NOMO-1 treated with dmso at 0.1 percent for 144 hours (cell line): ENCODE measurements at regions not wholly inside any gene's neighbourhood (a gene's known extent, or its start where the extent isn't known, plus 50 kb on each side); places are given as distances from the start of the nearest gene placed in this dataset.

Experiments used
- DNase-seq: peaks from one replicate; lab custom pipeline; 2025; ENCODE audit not compliant: unreplicated experiment; lab: John Stamatoyannopoulos, UW

DNA sequence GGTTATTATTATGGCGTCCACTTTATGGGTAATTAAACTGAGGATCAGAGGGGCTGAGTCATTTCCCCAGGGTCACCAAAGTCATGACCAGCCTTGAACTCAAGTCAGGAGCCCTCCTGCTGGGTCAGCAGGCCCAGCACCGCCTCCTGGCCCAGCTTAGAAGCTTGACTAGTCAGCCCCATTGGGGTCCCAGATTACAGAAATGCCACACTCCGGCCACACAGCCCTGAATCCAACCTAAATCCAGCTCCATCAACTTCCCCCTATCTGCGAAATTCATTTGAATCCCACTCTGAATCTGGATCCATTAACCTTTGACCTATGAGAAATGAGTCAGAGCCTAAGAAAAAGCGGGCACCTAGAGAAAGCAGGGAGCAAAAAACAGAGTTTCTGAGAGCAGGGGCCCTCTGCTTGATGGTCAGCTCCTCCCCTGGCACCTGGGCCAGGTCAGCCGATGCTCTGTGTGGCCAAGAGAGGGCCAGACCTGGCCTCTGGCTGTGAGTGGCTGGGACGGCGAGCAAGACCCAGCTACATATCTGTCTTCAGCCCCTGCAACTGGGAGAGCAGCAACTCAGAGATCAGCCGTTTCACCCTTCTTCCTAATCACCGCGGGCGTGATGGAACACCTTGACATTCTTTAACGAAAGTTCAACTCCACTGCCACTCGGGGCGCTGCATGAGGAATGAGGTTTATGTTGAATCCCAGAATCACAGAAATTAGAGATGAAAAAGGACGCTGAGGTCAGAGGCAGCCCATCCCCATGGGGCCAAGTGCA is 196.1 kb downstream of the TRIM29 start:
- no peak for DNase-seq

DNA sequence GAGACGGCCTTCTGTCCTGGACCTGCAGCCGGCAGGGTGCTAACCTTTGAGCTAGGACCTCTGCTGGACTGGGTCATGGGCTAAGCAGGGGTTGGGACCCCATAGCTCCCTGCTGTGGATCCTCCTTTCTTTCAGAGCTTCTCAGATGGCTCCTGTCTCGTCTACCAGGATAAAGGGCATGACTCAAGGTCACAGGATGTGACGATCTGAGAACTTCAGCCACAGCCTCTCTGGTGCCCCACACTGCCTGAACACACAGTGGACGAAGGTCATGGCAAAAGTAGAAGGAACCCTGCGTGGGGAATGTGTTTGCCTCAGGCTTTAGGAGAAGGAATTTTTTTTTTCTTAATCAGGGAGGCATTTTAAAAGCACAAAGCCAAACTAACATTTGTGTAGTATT is 196.7 kb downstream of the TRIM29 start:
- no peak for DNase-seq

DNA sequence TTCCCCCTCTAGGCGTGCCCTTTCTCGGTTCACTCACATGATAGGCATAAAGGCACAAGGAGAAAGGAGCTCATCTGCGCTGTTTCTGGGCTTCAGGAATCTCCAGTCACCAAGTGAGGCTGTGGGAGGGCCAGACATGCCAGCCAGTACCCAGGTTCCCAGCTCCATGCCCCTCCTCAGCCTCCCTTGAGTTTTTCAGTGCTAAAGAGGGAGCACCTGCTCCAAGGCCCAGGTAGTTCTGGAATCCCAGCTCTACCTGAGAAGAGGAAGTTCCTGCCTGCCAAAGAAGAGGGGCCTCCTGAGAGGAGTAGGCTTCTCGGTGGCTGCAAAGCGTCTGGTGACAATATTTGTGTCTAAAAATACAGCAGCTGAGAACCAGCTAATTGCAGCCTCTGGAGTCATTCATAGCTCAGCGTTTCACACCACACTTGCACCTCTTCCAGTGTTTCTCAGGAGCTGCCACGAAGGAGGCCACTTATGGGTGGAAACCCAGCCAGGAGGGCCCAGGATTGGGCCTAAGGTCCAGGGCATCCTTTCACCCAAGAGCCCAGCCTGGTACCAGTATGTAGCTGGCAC is 197.4 kb downstream of the TRIM29 start:
- no peak for DNase-seq

DNA sequence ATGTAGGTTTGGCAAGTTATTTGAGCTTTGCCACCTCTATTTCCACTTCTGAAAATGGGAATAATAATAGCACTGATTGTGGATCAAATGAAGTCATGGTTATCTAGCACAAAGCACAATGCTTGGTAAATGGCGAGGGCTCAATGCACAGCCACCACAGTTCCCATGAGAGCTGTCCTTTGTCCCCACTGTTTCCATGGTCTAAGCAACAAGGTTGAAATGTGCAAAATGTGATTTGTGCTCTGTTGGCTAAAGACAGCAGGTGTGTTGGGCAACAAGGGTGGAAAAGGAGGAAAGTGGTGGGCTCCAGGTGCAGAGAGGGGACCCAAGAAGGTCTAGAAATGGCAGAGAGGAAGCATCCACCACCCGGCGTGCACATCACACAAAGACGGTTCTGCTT is 200.5 kb downstream of the TRIM29 start:
- DNase-seq = no peak

DNA sequence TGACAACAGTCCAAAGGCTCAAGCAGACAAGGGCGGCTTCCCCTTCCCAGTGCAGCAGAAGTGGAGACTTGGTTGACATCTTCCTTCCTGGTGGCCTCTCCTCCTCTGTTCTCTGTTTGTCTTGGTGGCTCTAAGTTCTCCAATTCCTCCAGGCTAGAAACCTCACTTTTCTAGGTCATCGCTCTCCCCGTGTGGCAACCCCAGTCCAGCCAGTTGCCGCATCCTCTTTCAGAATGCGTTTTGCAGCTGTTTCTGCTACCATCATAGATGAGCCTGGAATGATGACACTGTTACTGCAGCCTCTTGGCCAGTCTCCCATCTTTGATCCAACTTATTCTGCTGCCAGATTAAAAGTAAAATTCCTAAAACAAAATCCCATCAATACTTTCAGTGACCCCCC is 201.5 kb downstream of the TRIM29 start:
- DNase-seq = peak; percentile 18

DNA sequence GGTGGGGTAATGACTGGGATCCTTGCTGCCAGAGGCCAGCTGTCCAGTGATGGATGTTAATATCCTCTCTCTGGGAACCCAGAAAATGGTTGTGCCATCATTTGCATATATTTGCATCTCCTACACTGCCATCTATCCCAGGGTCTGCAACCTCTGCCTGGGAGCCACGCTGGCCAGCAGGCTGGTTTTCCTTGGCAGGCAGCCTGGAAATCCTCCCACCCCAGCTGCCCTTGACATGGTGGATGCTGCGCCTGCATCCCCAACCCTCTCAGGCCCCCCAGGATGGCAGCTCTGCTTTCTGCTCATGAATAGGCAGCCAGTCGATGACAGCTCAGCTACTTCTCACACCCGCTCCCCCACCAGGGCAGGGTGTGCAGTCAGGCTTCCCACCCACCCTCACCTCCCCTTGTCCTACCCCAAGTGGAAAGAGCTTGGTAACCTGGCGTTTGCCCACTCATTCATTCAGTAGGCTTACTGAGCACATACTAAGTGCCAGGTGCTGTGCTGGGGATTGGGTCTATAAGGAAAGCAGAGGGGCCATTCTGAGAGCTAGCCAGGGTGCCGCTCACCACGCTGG is 202.5 kb downstream of the TRIM29 start:
- DNase-seq = no peak

DNA sequence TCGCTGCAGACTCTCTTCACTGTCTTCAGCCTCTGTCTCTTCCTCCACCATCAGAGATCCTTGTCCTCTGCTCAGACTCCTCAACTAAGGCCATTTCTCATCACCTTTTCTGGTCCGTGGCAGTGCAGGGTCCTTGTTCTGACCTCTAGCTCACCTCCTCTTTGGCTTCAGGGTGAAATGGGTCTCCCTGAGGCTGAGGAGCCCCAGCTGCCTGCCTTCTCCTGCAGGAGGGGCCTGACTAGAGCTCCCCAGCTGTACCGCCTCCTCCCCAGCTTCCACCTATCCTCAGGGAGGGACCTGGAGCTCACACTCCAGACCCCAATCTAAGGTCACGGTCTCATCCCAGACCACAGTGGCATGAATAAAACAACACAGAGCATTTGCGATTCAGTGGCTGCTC is 203.0 kb downstream of the TRIM29 start:
- no peak for DNase-seq

DNA sequence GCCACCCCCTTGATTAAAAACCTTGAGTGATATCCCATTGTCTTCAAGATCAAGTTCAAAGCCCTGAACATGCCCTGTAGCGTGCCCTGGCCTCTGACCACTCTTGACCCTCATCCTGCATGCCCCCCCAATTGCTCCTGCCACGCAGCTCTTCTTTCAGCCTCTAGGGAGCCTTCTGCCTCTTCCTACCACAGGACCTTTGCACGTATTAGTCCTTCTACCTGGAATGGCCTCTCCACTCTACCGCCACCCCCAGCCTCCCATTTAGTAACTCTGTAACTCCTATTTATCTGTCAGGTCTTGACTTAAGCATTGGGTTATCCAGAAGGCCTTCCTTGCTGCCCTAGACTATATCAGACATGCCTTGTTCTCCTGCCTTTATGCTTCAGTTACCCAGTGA is 203.6 kb downstream of the TRIM29 start:
- no peak for DNase-seq

DNA sequence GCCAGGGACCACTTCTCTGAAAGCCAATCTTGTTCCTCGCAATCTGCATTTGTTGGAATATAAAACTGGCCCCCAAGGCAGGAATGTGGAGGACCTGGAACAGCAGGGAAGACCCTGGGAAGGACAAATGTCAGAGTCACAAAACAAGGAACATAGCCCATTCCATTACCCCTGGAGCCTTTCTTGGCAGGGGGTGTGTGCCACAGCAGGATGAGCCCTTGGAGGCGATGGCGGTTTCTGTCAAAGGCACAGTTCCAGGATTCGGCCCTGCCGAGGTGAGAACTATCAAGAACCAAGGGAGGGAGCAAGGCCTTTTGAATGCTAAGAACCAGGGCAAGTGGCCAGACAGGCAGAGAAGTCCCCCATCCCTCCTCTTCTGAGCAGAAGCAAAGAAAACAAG is 204.3 kb downstream of the TRIM29 start:
- DNase-seq = no peak

DNA sequence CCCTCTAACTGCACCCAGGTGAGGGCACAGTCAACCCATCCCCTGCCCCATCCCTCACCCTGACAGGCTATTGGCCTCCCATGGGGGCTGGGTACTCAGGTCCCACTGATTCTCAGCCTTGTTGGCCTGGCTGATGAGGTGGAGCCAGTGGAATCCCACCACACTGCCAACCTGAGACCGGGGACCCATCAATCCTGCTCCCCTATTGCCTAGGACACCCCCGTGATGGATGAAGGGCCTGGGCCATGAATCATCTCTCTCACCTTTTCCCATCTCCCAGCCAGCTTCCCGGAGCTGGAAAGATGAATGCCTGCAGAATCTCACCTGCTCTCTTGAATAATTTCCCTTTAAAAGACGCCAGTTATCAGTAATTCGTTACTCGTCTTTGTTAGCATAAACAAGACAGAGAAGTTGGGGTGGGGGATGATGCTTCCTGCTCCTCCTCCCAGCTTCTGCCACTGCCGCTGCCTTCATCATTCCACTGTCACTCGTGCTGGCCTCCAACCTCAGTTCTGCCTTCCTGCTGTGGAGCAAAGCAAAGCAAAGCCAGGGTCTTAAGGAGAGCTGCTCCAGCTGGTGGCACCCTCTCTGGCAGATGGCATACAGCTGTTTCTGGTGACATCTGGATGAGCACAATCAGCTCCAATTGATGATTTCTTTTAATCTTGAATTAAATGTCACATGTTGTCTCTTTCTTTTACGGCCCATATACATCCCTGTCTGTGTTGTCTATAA is 204.0 kb upstream of the NECTIN1 start:
- DNase-seq = no peak

DNA sequence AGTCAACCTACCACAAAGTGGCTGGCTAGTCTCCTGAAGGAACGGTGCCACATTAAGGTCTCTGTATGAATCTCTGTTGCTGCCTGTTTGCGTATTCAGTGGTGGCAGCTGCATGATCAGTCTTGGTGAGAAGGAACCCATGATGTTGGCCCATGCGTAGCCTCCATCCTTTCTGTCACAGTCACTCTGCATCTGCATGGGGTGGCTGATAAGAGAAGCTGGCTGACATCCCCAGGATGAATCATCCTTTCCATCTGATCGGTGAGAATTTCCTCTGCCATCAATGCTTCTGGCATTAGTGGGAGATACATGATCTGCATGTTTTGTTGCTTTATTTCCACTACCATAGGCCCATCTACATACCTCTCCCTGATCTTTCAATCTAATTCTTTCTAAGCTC is 199.0 kb upstream of the NECTIN1 start:
- no peak for DNase-seq

DNA sequence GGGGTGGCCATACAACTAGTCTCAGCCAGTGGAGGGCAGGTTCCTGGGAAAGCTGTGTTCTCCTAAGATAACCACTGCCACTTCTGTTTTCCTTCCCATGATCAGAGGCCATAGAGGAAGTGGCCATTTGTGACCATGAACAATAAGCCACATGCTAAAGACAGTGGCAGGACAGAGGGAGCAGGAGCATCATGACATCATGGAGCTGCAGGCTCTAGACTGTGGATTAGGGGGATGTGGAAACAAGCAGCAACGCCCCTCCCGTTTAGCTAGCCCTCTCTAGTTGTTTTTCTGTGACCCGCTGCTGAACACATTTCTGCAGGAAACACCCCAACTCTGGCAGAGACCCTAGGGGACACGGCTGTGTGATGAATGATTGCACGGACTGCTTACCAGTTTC is 195.0 kb upstream of the NECTIN1 start:
- no peak for DNase-seq

DNA sequence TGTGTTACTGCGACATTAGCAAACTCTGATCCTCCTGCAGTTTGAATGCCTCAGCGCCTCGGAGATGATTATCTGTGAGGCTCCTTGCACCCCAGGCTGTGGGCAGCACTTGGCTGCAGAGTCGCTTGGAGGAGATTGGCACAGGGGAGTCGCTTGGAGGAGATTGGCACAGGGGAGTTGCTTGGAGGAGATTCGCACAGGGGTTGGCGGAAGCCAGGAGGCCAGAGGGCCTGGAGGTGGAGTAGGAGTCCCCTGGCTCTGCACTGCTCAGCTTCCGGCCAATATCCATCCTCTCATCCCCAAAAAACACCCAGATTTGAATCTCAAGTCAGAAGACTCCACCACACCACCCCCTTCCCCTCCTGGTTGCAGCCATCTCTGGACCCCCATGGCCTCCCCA is 192.6 kb upstream of the NECTIN1 start:
- DNase-seq = no peak

DNA sequence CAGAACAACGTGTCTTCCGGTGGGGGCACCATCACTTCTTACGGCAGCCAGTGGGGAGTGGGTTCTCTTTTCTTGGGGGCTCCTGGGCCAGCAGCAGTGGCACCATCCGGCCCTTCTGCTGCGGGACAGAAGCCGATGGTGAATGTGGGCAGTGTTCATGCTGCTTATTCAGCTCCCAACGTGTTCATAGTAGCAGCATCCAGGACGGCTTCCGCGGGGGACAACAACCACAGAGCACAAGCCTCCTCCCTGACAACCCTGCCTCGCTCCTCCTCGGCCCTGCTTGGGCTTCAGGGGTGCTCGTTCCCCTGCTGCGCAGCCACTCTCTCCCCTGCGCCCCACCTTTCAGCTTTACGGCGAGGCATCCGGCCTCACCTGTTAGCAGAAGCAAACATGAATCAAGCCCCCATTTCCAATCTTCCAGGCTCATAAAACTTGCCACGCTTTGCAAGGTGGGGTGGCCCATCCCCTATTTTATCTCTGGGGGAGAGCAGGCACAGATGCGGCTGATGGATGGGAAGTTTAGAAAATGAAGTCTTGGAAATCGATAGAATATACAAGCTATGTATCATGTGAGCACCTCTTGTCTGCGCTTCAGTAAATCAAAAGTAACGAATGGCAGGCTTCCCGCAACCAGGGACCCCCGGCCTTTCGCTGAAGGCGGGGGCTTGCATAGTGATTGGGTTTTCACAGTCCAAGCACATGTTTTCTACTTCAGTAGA is 191.8 kb upstream of the NECTIN1 start:
- DNase-seq = no peak

DNA sequence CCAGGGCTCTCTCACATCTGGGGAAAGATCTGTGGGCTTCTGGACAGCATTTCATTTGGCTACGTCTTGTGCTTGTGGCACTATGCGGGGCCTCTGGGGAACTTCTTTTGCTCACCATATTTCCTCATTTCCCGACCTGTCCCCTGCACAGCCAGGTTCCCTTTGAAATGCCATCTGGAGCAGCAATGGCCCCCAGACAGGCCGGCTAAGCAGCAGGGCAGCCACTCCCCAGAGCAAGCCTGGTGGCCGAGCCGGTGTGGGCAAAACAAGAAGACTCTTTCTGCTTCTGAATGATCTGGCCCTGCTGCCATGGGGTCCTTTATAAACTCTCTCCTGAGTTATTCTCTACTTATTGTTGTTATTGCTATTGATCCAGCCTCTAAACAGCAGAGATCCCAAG is 190.7 kb upstream of the NECTIN1 start:
- DNase-seq = no peak

DNA sequence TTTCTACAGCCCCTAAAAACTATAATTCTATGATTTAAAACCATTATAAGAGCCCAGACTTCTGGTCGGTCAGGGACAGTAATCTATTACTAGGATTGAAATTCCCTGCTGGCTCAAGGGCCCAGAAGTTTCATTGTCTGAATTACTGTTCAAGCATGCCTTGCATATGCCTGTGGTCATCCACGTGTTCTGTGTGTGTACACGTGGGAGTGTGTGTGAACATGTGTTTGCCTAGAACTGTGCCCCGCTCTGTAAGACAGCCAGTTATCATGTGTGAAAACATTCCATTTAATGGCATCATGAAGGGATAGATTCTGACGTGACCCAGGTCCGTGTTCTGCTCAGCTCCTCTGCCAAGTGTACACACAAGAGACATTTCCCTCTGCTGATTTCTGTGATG is 189.3 kb upstream of the NECTIN1 start:
- no peak for DNase-seq

DNA sequence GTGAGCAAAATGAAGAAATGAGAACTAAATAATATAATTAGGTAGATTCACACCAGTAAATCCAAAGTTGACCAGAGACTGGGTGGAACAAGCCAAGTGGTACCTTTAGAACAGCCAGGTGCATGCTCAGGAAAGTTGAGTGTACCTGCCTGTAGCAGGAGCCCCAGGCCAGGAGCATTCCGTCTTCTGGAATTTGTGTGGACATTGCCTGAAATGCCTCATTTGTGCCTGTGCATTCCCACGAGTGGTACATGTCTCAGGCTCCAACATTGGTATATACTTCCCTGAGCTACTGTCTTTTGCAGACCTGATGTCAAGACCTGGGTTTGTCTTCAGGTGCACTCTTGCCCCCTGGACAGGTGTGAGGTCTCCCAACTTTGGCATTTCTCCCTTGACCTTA is 187.6 kb upstream of the NECTIN1 start:
- no peak for DNase-seq

DNA sequence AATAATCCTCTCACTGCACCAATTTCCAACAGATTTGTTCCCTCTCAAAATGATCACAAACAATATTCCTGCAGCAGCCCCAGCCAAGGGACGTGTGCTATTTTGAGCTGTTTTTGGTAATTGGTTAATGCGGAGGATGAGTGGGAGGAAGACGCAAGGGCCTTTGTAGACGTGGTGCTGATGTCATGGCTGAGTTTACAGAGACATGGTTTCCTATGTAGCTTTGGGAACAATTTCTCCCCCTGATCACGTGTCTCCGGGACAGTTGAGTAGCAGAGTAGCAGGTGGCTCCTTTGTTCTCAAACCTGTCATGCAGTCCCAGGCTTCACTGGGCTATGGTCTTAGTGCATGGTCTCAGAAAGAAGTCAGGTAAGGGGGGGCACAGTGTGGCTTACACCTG is 183.2 kb upstream of the NECTIN1 start:
- no peak for DNase-seq

DNA sequence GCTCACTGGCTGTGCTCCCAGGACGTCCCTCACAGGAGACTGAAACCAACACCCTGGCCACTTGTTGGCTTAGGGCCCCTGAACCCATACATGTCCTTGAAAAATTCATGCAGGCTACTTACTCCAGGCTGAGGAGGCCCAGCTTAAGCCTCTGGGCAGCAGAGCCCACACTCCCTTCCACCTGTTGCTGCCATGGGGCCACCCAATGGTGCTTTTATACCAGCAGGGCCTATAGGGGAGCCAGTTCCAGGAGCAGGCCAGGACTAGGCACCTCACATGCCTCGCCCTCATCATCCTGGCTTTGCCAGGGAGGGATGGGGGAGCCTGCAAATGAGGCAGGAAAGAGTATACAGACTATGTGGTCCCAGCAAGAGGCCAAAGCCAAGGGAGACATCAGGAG is 181.7 kb upstream of the NECTIN1 start:
- no peak for DNase-seq

DNA sequence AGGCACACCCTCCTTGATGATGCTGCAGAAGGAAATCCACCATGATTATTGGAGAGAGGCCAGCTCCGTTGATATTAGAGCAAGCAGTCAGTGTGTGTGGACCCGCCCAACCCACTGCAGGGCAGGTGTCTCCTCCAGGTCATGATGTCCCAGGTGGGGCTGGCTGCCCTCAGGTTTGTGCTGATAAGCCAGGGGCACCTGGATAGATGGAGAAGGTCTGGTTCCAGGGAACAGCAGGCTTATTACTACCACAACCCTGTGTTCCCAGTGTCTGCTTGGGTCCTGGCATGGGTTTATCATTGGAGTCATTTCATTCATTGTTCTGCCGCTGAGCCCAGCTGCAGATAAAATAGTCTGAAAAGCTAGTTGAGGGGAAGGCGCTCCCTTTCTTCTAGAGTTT is 181.1 kb upstream of the NECTIN1 start:
- DNase-seq = no peak

DNA sequence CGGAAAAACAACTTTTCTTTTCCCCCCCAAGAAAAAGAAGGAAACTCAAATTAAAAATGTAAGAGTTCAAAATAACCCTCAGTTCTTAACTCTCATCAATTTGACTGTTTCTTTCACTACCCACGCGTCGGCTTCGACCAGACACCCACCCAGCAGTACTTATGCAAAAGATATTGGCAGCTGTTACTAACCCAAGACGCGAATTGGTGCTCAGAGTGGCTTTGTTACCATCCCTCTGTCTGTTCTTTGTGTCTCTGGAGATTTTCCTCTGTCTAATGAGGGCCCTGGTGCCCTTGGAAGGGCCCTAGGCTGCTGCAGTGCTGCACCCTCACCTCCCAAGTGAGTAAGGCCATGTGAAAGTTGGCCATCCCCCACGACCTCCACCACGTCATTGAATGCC is 180.5 kb upstream of the NECTIN1 start:
- no peak for DNase-seq
